Smooth muscle cell (in vitro differentiated cells): ENCODE measurements at regions not wholly inside any gene's neighbourhood (a gene's known extent, or its start where the extent isn't known, plus 50 kb on each side); places are given as distances from the start of the nearest gene placed in this dataset.

Source experiments
- DNase-seq: peaks from one replicate; lab custom pipeline; 2025; ENCODE audit not compliant: unreplicated experiment; lab: John Stamatoyannopoulos, UW
- H2AFZ ChIP-seq: fragments of 200-600 bp; sonication (generic); 2 replicates; pipeline ENCODE4 v1.6.0; 2016; ENCODE audit warnings: antibody characterized with exemption, low read depth, mild to moderate bottlenecking
- H3F3A ChIP-seq: fragments of 200-600 bp; sonication (generic); 2 replicates; pipeline ENCODE4 v1.6.0; 2017; ENCODE audit warnings: antibody characterized with exemption, low read depth
- H3K27ac ChIP-seq: fragments of 200-600 bp; sonication (generic); 2 replicates; pipeline ENCODE4 v1.5.1; 2016; ENCODE audit warnings: low read depth, mild to moderate bottlenecking
- H3K27me3 ChIP-seq: fragments of 200-600 bp; sonication (generic); 2 replicates; pipeline ENCODE4 v1.6.1; 2016; ENCODE audit warnings: low read depth, mild to moderate bottlenecking
- H3K36me3 ChIP-seq: fragments of 200-600 bp; sonication (generic); 2 replicates; pipeline ENCODE4 v1.5.1; 2016; ENCODE audit warnings: low read depth
- H3K4me1 ChIP-seq: fragments of 200-600 bp; sonication (generic); 2 replicates; pipeline ENCODE4 v1.5.1; 2016; ENCODE audit warnings: low read depth
- H3K4me2 ChIP-seq: fragments of 200-600 bp; sonication (generic); 2 replicates; pipeline ENCODE4 v1.6.0; 2016; ENCODE audit warnings: mild to moderate bottlenecking
- H3K4me3 ChIP-seq: fragments of 200-600 bp; sonication (generic); 2 replicates; pipeline ENCODE4 v1.5.1; 2016; ENCODE audit warnings: mild to moderate bottlenecking
- H3K79me2 ChIP-seq: fragments of 200-600 bp; sonication (generic); 2 replicates; pipeline ENCODE4 v1.6.0; 2016; ENCODE audit warnings: low read depth, mild to moderate bottlenecking
- H3K9ac ChIP-seq: fragments of 200-600 bp; sonication (generic); 2 replicates; pipeline ENCODE4 v1.6.0; 2016; ENCODE audit warnings: low read depth
- H3K9me3 ChIP-seq: fragments of 200-600 bp; sonication (generic); replicated peaks from 2 replicates; pipeline ENCODE4 v1.5.1; 2016; ENCODE audit warnings: low read depth
- H4K20me1 ChIP-seq: fragments of 200-600 bp; sonication (generic); 2 replicates; pipeline ENCODE4 v1.6.0; 2016; ENCODE audit warnings: low read depth
- WGBS: methylation state at CpG from one replicate; pipeline ENCODE4 v1.1.7; 2016; ENCODE audit warnings: low lambda C conversion rate; 5-methylcytosine and 5-hydroxymethylcytosine counted together
- TF ChIP-seq, protein P1 (sequence below): fragments of 200-600 bp; sonication (generic); IDR thresholded peaks from 2 replicates; pipeline ENCODE4 v1.5.1; 2017; ENCODE audit warnings: borderline replicate concordance, mild to moderate bottlenecking, antibody characterized with exemption; ENCODE audit not compliant: insufficient read depth, poor library complexity, severe bottlenecking

DNA sequence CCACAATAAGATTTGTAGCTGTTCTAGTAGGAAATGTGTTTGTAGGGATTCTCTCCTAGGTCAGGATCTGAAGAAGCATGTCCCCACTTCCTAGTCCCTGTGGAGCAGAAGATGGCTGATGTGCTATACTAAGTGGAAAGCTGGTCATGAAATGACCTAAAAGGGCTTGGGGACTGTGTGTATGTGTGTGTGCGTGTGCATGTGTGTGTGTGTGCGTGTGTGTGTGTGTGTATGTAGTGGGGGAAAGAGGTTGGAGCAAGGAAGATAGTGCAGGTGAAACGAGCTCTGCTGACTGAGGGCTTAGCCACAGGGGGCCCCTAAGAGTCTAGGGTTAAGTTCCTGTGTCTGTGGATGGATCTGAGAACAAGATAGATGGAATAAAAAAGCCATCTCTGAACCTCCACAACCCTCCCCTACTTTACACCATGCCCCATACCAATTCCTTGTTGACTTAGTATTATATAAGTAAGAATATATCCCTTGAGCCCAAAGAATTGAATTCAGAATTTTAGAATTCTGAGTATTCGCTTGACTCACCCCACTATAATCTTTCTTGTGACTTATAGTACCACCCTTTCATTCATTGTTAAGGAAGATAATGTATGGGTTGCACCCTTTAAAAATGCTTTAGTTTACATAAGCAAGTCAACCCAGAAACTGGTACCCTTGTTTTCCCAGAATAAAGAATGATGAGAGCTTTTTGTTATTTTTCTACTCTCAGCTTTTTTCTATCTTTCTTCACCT, 96.1 kb downstream of the RPL22L1 start:
- 96% methylated on average over 4 of the region's 4 CpGs for WGBS
- Histone ChIP-seq H3K4me2 (no peak overlapping the region), H3K27me3 (no peaks in the 10 kb centered on the region), H3K4me1 (no peaks in the 10 kb centered on the region), H3K27ac (no peak overlapping the region), H3K79me2 (no peaks in the 10 kb centered on the region), H3K4me3 (no peak overlapping the region), H4K20me1 (no peaks in the 10 kb centered on the region), H3F3A (no peaks in the 10 kb centered on the region), H2AFZ (no peak overlapping the region), H3K9me3 (no peaks in the 10 kb centered on the region), H3K36me3 (no peaks in the 10 kb centered on the region), H3K9ac (no peak overlapping the region)
- DNase-seq, result no peak
- TF ChIP-seq, protein P1, sequence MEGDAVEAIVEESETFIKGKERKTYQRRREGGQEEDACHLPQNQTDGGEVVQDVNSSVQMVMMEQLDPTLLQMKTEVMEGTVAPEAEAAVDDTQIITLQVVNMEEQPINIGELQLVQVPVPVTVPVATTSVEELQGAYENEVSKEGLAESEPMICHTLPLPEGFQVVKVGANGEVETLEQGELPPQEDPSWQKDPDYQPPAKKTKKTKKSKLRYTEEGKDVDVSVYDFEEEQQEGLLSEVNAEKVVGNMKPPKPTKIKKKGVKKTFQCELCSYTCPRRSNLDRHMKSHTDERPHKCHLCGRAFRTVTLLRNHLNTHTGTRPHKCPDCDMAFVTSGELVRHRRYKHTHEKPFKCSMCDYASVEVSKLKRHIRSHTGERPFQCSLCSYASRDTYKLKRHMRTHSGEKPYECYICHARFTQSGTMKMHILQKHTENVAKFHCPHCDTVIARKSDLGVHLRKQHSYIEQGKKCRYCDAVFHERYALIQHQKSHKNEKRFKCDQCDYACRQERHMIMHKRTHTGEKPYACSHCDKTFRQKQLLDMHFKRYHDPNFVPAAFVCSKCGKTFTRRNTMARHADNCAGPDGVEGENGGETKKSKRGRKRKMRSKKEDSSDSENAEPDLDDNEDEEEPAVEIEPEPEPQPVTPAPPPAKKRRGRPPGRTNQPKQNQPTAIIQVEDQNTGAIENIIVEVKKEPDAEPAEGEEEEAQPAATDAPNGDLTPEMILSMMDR, result no peak

- no peaks in the 10 kb centered on the region for H3K4me1 ChIP-seq
- no peaks in the 10 kb centered on the region for H3K79me2 ChIP-seq
- TF ChIP-seq, protein P1, result no peak
- no peak overlapping the region for H3K4me2 ChIP-seq
- WGBS, result 86% methylated on average over 1 of the region's 1 CpG
- H2AFZ ChIP-seq, result no peak overlapping the region
- no peaks in the 10 kb centered on the region for H4K20me1 ChIP-seq
- no peaks in the 10 kb centered on the region for H3F3A ChIP-seq
- no peak for DNase-seq
- no peaks in the 10 kb centered on the region for H3K9me3 ChIP-seq
- no peaks in the 10 kb centered on the region for H3K27me3 ChIP-seq
- H3K9ac ChIP-seq, result no peak overlapping the region
- H3K36me3 ChIP-seq, result no peaks in the 10 kb centered on the region
- no peak overlapping the region for H3K27ac ChIP-seq
- H3K4me3 ChIP-seq, result no peak overlapping the region
Observed at GRCh38 chr3:170772175-170772574, 97.8 kb downstream of the RPL22L1 start.

DNA sequence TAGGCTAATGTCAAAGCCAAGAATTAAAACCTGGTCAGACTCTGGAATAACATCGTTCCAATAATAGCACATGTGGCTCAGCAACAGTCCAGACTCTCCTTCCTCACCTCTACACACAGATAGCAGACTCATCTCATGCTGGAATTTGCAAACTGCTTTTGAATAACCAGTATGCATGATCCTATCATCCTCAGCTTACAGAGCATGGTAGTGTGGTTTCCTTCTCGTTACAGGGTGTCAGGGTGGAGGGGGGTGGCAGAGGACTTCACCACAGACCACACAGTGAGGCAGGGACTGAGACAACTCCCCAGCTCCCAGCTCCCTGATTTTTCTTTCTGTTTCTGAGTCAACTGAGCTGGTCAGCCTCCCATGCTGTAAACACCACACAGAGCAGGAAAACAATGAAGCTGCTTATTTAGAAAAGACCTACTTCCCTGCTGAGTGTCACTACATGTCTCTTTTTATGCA, 101.6 kb downstream of the RPL22L1 start:
- Histone ChIP-seq H3K79me2 (no peaks in the 10 kb centered on the region), H2AFZ (no peak overlapping the region), H3K4me2 (peak overlapping the region; percentile 5), H3K27ac (no peak overlapping the region), H3K4me3 (no peak overlapping the region), H4K20me1 (no peaks in the 10 kb centered on the region), H3F3A (no peaks in the 10 kb centered on the region), H3K27me3 (no peaks in the 10 kb centered on the region), H3K9ac (no peak overlapping the region), H3K36me3 (no peaks in the 10 kb centered on the region), H3K4me1 (no peaks in the 10 kb centered on the region), H3K9me3 (no peaks in the 10 kb centered on the region)
- WGBS, result 21% methylated on average over 2 of the region's 2 CpGs
- TF ChIP-seq, protein P1, result no peak
- DNase-seq, result no peak

DNA sequence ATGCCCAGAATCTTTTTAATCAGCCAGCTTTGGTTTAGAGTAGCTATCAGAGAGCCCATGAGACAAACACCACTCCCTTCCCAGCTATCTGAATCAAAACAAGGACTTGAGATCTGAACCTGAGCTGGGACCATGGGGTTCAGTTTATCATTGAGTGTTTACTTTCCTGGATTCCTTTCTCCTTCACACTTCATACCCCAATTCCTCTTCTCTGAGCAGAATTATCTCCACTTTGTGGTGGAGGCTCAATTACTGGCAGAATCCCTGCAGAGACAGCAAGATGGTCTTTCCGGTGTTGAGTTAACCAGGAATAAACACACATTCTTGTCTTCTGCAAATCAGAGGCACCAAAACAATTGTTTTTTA, 102.4 kb downstream of the RPL22L1 start:
- Histone ChIP-seq H3K4me2 (no peak overlapping the region), H4K20me1 (no peaks in the 10 kb centered on the region), H2AFZ (no peak overlapping the region), H3K4me3 (no peak overlapping the region), H3F3A (no peaks in the 10 kb centered on the region), H3K36me3 (no peaks in the 10 kb centered on the region), H3K27ac (no peak overlapping the region), H3K4me1 (no peaks in the 10 kb centered on the region), H3K9me3 (no peaks in the 10 kb centered on the region), H3K27me3 (no peaks in the 10 kb centered on the region), H3K79me2 (no peaks in the 10 kb centered on the region), H3K9ac (no peak overlapping the region)
- WGBS, result 61% methylated on average over 1 of the region's 1 CpG
- DNase-seq, result no peak
- TF ChIP-seq, protein P1, result no peak
